HK-2 (cell line): ENCODE measurements at regions not wholly inside any gene's neighbourhood (a gene's known extent, or its start where the extent isn't known, plus 50 kb on each side); places are given as distances from the start of the nearest gene placed in this dataset.
A peak's percentile ranks its signal among the peaks of the same experiment; 100 is the strongest.

Experiments
- DNase-seq: peaks from one replicate; pipeline ENCODE4 v3.0.0-alpha.2; 2018; ENCODE audit not compliant: unreplicated experiment

- DNase-seq = no peak
Measured at GRCh38 chr5:124664287-124664686, 82.2 kb downstream of the ZNF608 start.

GRCh38 chr5:124663101-124663506 is 83.3 kb downstream of the ZNF608 start:
- DNase-seq = no peak

- no peak for DNase-seq
Measured at GRCh38 chr5:124662181-124662781, 84.2 kb downstream of the ZNF608 start.

GRCh38 chr5:124661317-124662141 is 84.9 kb downstream of the ZNF608 start:
- DNase-seq = peak; percentile 67

GRCh38 chr5:124660229-124661093 is 86.0 kb downstream of the ZNF608 start:
- no peak for DNase-seq

- DNase-seq = no peak
Measured at GRCh38 chr5:124659798-124660197, 86.6 kb downstream of the ZNF608 start.

- DNase-seq = no peak
Measured at GRCh38 chr5:124658867-124659557, 87.4 kb downstream of the ZNF608 start.

GRCh38 chr5:124655921-124656511 is 90.4 kb downstream of the ZNF608 start:
- DNase-seq = peak; percentile 57

- DNase-seq = no peak
Measured at GRCh38 chr5:124655251-124655917, 91.1 kb downstream of the ZNF608 start.

- DNase-seq = no peak
Measured at GRCh38 chr5:124654418-124654817, 92.0 kb downstream of the ZNF608 start.

- no peak for DNase-seq
Measured at GRCh38 chr5:124653666-124654065, 92.8 kb downstream of the ZNF608 start.

GRCh38 chr5:124652892-124653441 is 93.5 kb downstream of the ZNF608 start:
- no peak for DNase-seq

GRCh38 chr5:124652514-124652819 is 94.0 kb downstream of the ZNF608 start:
- DNase-seq = no peak

GRCh38 chr5:124651663-124652513 is 94.6 kb downstream of the ZNF608 start:
- DNase-seq = peak; percentile 72

- no peak for DNase-seq
Measured at GRCh38 chr5:124650951-124651662, 95.3 kb downstream of the ZNF608 start.

GRCh38 chr5:124650147-124650561 is 96.3 kb downstream of the ZNF608 start:
- DNase-seq = no peak

- peak; percentile 68 for DNase-seq
Measured at GRCh38 chr5:124649491-124650146, 96.8 kb downstream of the ZNF608 start.

GRCh38 chr5:124648902-124649467 is 97.5 kb downstream of the ZNF608 start:
- no peak for DNase-seq
